NCI-H82 treated with DMSO at 0.1 percent for 48 hours (cell line): ENCODE measurements at regions not wholly inside any gene's neighbourhood (a gene's known extent, or its start where the extent isn't known, plus 50 kb on each side); places are given as distances from the start of the nearest gene placed in this dataset.
"Not testable (repeated sequence)": the region's sequence is repeated elsewhere in the genome, so short reads cannot be mapped to it uniquely, and the experiment has no call there.

ENCODE experiments used
- DNase-seq: peaks from one replicate; lab custom pipeline; 2025; ENCODE audit not compliant: unreplicated experiment; lab: John Stamatoyannopoulos, UW

- DNase-seq: no peak
Observed at GRCh38 chr6:23688650-23689049, 437.4 kb upstream of the NRSN1 start.

- no peak for DNase-seq
Observed at GRCh38 chr6:23690453-23691049, 435.5 kb upstream of the NRSN1 start.

- DNase-seq: no peak
Observed at GRCh38 chr6:23692184-23692583, 433.8 kb upstream of the NRSN1 start.

- no peak for DNase-seq
Observed at GRCh38 chr6:23696992-23697391, 429.0 kb upstream of the NRSN1 start.

- DNase-seq: no peak
Observed at GRCh38 chr6:23704479-23705052, 421.4 kb upstream of the NRSN1 start.

- DNase-seq: no peak
Observed at GRCh38 chr6:23705697-23706096, 420.3 kb upstream of the NRSN1 start.

GRCh38 chr6:23712756-23713155 is 413.3 kb upstream of the NRSN1 start:
- DNase-seq: no peak

GRCh38 chr6:23713211-23713610 is 412.8 kb upstream of the NRSN1 start:
- DNase-seq: no peak

- DNase-seq: no peak
Observed at GRCh38 chr6:23728707-23729106, 397.3 kb upstream of the NRSN1 start.

GRCh38 chr6:23731609-23732008 is 394.4 kb upstream of the NRSN1 start:
- no peak for DNase-seq

GRCh38 chr6:23732521-23732920 is 393.5 kb upstream of the NRSN1 start:
- no peak for DNase-seq

- DNase-seq: no peak
Observed at GRCh38 chr6:23735151-23735550, 390.9 kb upstream of the NRSN1 start.

GRCh38 chr6:23736577-23736976 is 389.4 kb upstream of the NRSN1 start:
- DNase-seq: no peak

GRCh38 chr6:23747239-23747638 is 378.8 kb upstream of the NRSN1 start:
- DNase-seq: no peak

GRCh38 chr6:23752414-23752813 is 373.6 kb upstream of the NRSN1 start:
- DNase-seq: no peak

- DNase-seq: no peak
Observed at GRCh38 chr6:23754197-23754596, 371.8 kb upstream of the NRSN1 start.

GRCh38 chr6:23775127-23775526 is 350.9 kb upstream of the NRSN1 start:
- DNase-seq: no peak

GRCh38 chr6:23783901-23784300 is 342.1 kb upstream of the NRSN1 start:
- no peak for DNase-seq

GRCh38 chr6:23784301-23784919 is 341.6 kb upstream of the NRSN1 start:
- peak; percentile 22 for DNase-seq

GRCh38 chr6:23790756-23791155 is 335.3 kb upstream of the NRSN1 start:
- DNase-seq: no peak

- DNase-seq: no peak
Observed at GRCh38 chr6:23797041-23797440, 329.0 kb upstream of the NRSN1 start.

GRCh38 chr6:23804289-23804688 is 321.7 kb upstream of the NRSN1 start:
- not testable (repeated sequence) for DNase-seq

- DNase-seq: not testable (repeated sequence)
Observed at GRCh38 chr6:23821141-23821540, 304.9 kb upstream of the NRSN1 start.
